Suprapubic skin (tissue), 3 donors: ENCODE measurements at regions not wholly inside any gene's neighbourhood (a gene's known extent, or its start where the extent isn't known, plus 50 kb on each side); places are given as distances from the start of the nearest gene placed in this dataset.

Source experiments
- CTCF ChIP-seq, 2 donors: fragments of 200-600 bp in 1 of 2; fragments of 450-650 bp in 1 of 2; sonication (generic) in 1 of 2; IDR thresholded peaks; one replicate each; pipeline ENCODE4 v1.5.1; 2016 to 2019; ENCODE audit warnings: antibody characterized with exemption in 2 of 2, mild to moderate bottlenecking in 1 of 2, moderate library complexity in 1 of 2
- EP300 ChIP-seq: sonication (generic); formaldehyde crosslinking; IDR thresholded peaks from one replicate; pipeline ENCODE4 v1.6.1; 2017; ENCODE audit warnings: antibody characterized with exemption
- POLR2A ChIP-seq, 2 donors: fragments of 450-650 bp; IDR thresholded peaks; one replicate each; pipeline ENCODE4 v1.6.1; 2017; ENCODE audit warnings: antibody characterized with exemption in 2 of 2, mild to moderate bottlenecking in 2 of 2, moderate library complexity in 2 of 2

GRCh38 chr7:47148536-47149207 lies 433.2 kb downstream of the TNS3 start:
- TF ChIP-seq CTCF (IDR thresholded peaks at IDR 0.05): no peak
- TF ChIP-seq EP300: no peak
- no peak for TF ChIP-seq POLR2A (IDR thresholded peaks at IDR 0.05)
